Central memory CD8-positive, alpha-beta T cell (primary cell): ENCODE measurements at regions not wholly inside any gene's neighbourhood (a gene's known extent, or its start where the extent isn't known, plus 50 kb on each side); places are given as distances from the start of the nearest gene placed in this dataset.
"Not testable (repeated sequence)": the region's sequence is repeated elsewhere in the genome, so short reads cannot be mapped to it uniquely, and the experiment has no call there.

Source experiments
- ATAC-seq: fragments of 150-1000 bp; cut with Tn5 transposase; replicated peaks from 2 replicates; pipeline ENCODE4 v1.10.0; 2022; ENCODE audit warnings: mild to moderate bottlenecking, moderate FRiP score, moderate number of reproducible peaks; ENCODE audit not compliant: poor library complexity, severe bottlenecking; ENCODE audit errors: extremely low read depth
- DNase-seq, 2 donors: peaks; one replicate each; pipeline ENCODE4 v3.0.0; 2021; ENCODE audit warnings: low spot score in 2 of 2
- H3K27ac Mint-ChIP-seq: one replicate; pipeline ENCODE4 v1.8.0; 2022; ENCODE audit warnings: low read depth, mild to moderate bottlenecking, moderate library complexity, mixed read lengths
- H3K27me3 Mint-ChIP-seq: one replicate; pipeline ENCODE4 v1.8.0; 2022; ENCODE audit warnings: mixed read lengths
- H3K36me3 Mint-ChIP-seq: one replicate; pipeline ENCODE4 v1.8.0; 2022; ENCODE audit warnings: mild to moderate bottlenecking, moderate library complexity, mixed read lengths; ENCODE audit not compliant: insufficient read depth
- H3K4me1 Mint-ChIP-seq: one replicate; pipeline ENCODE4 v1.8.0; 2022; ENCODE audit warnings: mixed read lengths
- H3K4me3 Mint-ChIP-seq: one replicate; pipeline ENCODE4 v1.8.0; 2022; ENCODE audit warnings: mild to moderate bottlenecking, moderate library complexity, mixed read lengths
- H3K9me3 Mint-ChIP-seq: one replicate; pipeline ENCODE4 v1.8.0; 2022; ENCODE audit warnings: mixed read lengths

DNA sequence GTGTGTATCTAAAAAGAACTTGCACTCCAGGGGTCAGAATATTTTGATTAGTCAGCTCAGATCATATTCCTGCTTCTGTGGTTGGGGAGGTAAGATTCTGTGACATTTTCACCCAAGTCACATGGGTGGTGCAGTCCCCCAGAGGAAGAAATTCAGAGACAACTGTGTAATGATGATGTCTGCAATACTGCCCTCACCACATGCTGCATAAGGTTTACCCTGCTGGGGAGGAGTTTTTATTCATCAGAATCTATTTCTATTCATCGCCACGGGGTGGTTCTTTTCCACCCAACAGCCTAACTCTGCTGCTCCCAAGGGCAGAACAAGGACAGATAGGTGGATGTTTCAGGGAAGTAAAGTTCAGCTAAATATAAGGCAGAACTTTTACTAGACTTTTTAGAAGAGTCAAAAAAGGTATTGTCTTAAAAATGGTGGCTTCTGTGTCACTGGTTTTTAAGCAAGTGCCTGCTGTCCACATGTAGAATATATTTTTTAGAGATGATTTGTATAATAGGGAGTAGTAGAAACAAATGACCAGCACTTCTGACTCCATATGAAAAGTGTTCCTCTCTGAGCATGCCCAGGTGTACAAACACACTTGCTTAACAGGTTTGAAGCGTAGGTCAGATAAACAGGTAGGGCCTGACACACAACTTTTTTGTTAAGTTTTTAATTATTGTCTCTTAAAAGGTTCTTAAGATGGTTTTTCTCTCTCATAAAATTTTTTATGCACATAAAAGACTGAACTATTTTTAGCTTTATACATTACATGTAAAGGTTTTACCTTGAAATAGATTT lies 352.7 kb downstream of the LRRC70 start:
- DNase-seq: no peak
- H3K36me3 Mint-ChIP-seq: no peaks in the 10 kb centered on the region
- ATAC-seq: no peak
- no peak overlapping the region for H3K27ac Mint-ChIP-seq
- H3K4me3 Mint-ChIP-seq: no peak overlapping the region
- no peaks in the 10 kb centered on the region for H3K27me3 Mint-ChIP-seq
- H3K4me1 Mint-ChIP-seq: no peaks in the 10 kb centered on the region
- no peaks in the 10 kb centered on the region for H3K9me3 Mint-ChIP-seq

- ATAC-seq (no peak), DNase-seq (no peak)
- H3K36me3 Mint-ChIP-seq: no peaks in the 10 kb centered on the region
- H3K27me3 Mint-ChIP-seq: no peaks in the 10 kb centered on the region
- no peaks in the 10 kb centered on the region for H3K4me1 Mint-ChIP-seq
- H3K27ac Mint-ChIP-seq: no peak overlapping the region
- H3K9me3 Mint-ChIP-seq: peaks cover 4% of the 10 kb centered on the region
- H3K4me3 Mint-ChIP-seq: no peak overlapping the region
Measured at GRCh38 chr5:62922191-62922590, 343.6 kb downstream of the LRRC70 start.

DNA sequence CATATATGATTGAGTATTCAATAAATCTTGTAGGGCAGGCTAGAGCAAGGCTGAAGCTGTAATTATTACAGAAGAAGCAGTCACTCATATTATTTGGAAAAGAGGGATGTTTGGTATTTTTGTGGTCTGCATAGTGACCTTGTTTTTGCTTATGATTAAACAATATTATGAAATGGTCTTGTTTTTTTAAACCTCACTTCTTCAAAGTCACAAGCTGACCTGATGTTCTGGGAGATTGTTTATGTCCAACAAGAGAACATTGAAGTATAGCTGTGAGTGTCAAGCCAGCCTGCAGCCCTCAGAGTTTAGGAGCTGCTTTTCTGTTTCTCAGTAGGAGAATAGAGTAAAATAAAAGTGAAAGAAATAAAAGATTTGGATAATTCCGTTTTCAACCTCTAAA lies 342.2 kb downstream of the LRRC70 start:
- DNase-seq (no peak), ATAC-seq (no peak)
- Mint-ChIP-seq H3K4me1 (no peaks in the 10 kb centered on the region), H3K9me3 (peaks cover 16% of the 10 kb centered on the region), H3K36me3 (no peaks in the 10 kb centered on the region), H3K4me3 (no peak overlapping the region), H3K27me3 (peaks cover 6% of the 10 kb centered on the region), H3K27ac (no peak overlapping the region)

DNA sequence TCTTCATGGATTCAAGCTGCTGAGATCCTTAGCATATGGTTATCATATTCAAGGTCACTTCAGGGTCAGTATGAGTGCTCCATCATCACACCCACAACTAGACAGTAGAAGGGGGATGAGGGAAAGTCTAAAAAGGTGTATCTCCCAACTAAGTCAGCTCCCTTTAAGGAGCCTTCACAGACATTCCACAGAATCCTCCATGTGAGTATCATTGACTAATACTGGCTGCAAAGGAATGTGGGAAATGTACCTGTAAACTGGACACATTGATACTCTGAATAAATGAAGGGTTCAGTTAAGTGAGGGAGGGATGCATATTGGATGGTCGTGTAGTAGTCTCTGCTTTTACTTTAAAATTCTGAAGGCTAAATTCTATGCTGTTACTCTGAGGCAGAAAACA lies 330.7 kb downstream of the LRRC70 start:
- ATAC-seq: no peak
- no peak for DNase-seq
- H3K36me3 Mint-ChIP-seq: no peaks in the 10 kb centered on the region
- H3K27me3 Mint-ChIP-seq: no peaks in the 10 kb centered on the region
- H3K4me1 Mint-ChIP-seq: no peaks in the 10 kb centered on the region
- no peak overlapping the region for H3K27ac Mint-ChIP-seq
- peaks cover 4% of the 10 kb centered on the region for H3K9me3 Mint-ChIP-seq
- no peak overlapping the region for H3K4me3 Mint-ChIP-seq

DNA sequence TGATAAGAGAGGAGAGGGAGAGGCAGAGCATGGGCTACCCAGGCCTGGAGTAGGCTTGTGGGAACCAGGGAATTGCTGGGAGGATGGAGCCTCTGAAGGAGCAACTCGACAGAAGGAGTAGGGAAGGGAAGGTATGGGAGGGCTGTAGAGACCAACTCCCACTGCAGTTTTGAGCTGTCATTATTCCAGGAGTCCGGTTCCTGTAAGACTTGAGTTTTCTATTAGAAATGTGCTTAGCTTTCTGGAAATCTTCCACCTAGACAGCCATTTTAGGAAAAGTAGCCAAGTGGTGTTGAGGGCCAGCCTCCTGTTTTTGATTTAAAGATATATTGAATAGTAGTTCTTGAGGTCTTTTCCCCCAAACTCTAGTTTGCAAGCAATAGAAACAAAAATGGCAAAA lies 323.5 kb downstream of the LRRC70 start:
- no peak for DNase-seq
- Mint-ChIP-seq H3K27ac (no peak overlapping the region), H3K36me3 (no peaks in the 10 kb centered on the region), H3K4me1 (no peaks in the 10 kb centered on the region), H3K4me3 (no peak overlapping the region), H3K9me3 (no peaks in the 10 kb centered on the region), H3K27me3 (no peaks in the 10 kb centered on the region)
- ATAC-seq: no peak

GRCh38 chr5:62900976-62901375 lies 322.4 kb downstream of the LRRC70 start:
- no peak for DNase-seq
- no peaks in the 10 kb centered on the region for H3K4me1 Mint-ChIP-seq
- no peaks in the 10 kb centered on the region for H3K36me3 Mint-ChIP-seq
- no peak for ATAC-seq
- no peak overlapping the region for H3K27ac Mint-ChIP-seq
- no peaks in the 10 kb centered on the region for H3K9me3 Mint-ChIP-seq
- no peaks in the 10 kb centered on the region for H3K27me3 Mint-ChIP-seq
- H3K4me3 Mint-ChIP-seq: no peak overlapping the region

DNA sequence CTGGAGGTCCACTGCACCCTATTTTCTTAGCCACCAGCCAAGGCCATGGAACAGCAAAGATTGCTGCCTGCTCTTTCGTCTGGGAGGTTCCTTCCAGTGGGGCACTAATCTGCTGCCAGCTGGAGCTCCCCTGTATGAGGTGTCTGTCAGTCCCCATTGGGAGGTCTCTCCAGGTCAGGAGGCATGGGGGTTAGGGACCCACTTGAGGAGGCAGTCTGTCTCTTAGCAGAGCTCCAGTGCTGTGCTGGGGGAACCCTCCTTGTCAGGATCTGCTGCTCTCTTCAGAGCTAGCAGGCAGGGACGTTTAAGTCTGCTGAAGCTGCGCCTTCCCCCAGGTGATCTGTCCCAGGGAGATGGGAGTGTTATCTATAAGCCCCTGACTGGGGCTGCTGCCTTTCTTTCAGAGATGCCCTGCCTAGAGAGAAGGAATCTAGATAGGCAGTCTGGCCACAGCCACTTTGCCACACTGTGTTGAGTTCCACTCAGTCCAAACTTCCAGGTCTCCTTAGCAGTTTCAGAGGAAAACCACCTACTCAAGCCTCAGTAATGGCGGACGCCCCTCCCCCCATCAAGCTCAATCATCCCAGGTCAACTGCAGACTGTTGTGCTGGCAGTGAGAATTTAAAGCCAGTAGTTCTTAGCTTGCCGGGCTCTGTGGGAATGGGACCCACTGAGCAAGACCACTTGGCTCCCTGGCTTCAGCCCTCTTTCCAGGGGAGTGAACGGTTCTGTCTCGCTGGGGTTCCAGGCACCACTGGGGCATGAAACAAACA lies 317.7 kb downstream of the LRRC70 start:
- H3K9me3 Mint-ChIP-seq: peaks cover 7% of the 10 kb centered on the region
- no peaks in the 10 kb centered on the region for H3K4me1 Mint-ChIP-seq
- no peak overlapping the region for H3K27ac Mint-ChIP-seq
- no peaks in the 10 kb centered on the region for H3K27me3 Mint-ChIP-seq
- ATAC-seq: no peak
- H3K36me3 Mint-ChIP-seq: no peaks in the 10 kb centered on the region
- H3K4me3 Mint-ChIP-seq: no peak overlapping the region
- DNase-seq: no peak

- H3K27ac Mint-ChIP-seq: no peak overlapping the region
- DNase-seq (no peak), ATAC-seq (no peak)
- no peaks in the 10 kb centered on the region for H3K27me3 Mint-ChIP-seq
- H3K9me3 Mint-ChIP-seq: peaks cover 5% of the 10 kb centered on the region
- H3K36me3 Mint-ChIP-seq: peaks cover 2% of the 10 kb centered on the region
- no peaks in the 10 kb centered on the region for H3K4me1 Mint-ChIP-seq
- H3K4me3 Mint-ChIP-seq: no peak overlapping the region
Measured at GRCh38 chr5:62886603-62887315, 308.1 kb downstream of the LRRC70 start.

GRCh38 chr5:62837330-62837729 lies 258.7 kb downstream of the LRRC70 start:
- DNase-seq, H3K4me1 Mint-ChIP-seq, H3K4me3 Mint-ChIP-seq, ATAC-seq, H3K27me3 Mint-ChIP-seq, H3K27ac Mint-ChIP-seq, H3K36me3 Mint-ChIP-seq: not testable (repeated sequence)
- peaks cover 24% of the 10 kb centered on the region for H3K9me3 Mint-ChIP-seq

DNA sequence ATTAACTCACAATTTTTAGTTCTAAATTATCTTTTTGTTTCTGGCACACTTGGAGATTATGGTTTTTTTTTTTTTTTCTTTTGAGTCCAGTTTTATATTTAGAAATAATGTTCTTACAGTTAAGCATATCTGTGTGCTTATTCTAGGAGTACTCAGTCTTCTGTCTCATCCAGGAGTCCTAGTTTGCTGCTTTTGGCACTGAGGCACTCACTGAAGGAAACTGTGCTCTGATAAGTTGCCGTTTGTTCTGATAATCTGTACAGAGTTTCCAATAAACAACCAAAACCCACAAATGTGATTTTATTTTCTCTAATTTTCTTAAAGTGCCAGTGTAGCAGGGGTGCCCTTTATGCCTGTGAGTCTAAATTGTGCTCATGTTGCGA lies 251.0 kb downstream of the LRRC70 start:
- H3K27ac Mint-ChIP-seq: no peak overlapping the region
- ATAC-seq (no peak), DNase-seq (no peak)
- H3K4me1 Mint-ChIP-seq: no peaks in the 10 kb centered on the region
- no peaks in the 10 kb centered on the region for H3K36me3 Mint-ChIP-seq
- H3K27me3 Mint-ChIP-seq: no peaks in the 10 kb centered on the region
- H3K4me3 Mint-ChIP-seq: no peak overlapping the region
- H3K9me3 Mint-ChIP-seq: peaks cover 6% of the 10 kb centered on the region

DNA sequence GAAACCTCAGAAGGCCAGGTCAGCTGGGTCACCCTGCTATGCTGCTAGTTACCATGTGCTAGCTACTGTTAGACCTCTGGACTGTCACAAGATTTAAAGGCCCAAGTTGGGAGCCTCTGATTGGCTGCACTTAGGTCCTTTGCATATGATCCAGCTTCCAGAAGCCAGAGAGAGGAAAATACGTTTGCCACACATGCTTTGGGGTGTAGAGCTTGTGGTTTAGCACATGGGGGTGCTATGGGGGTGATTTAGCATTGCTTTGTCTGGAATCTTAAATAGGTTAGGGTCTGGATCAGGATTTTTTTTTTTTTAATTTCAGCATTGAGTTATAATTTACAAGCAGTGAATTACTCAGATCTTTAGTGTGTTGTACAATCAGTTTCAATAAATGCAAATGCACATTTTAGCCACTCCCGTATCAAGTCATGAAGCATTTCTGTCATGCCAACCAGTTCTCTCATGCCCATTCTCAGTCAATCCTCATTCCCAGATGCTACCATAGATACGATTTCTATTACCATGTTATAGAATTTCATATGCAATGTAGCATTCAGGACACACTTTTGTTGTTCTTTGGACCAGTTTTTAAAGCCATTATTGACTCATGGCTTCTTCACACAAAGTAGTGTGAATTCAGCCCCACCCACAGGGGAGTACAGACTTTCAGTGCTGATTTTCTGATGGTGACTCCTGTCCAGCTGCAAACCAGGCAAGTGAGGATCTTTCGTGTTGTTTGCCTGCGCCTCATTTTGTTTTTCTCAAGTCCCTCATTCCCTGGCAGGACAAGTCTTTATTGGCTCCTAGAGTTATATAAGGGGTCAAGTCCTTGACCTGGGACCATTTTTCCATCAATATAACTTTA lies 250.4 kb downstream of the LRRC70 start:
- Mint-ChIP-seq H3K36me3 (no peaks in the 10 kb centered on the region), H3K27me3 (no peaks in the 10 kb centered on the region), H3K27ac (no peak overlapping the region), H3K4me3 (no peak overlapping the region), H3K9me3 (peaks cover 6% of the 10 kb centered on the region), H3K4me1 (no peaks in the 10 kb centered on the region)
- ATAC-seq: no peak
- DNase-seq: no peak

DNA sequence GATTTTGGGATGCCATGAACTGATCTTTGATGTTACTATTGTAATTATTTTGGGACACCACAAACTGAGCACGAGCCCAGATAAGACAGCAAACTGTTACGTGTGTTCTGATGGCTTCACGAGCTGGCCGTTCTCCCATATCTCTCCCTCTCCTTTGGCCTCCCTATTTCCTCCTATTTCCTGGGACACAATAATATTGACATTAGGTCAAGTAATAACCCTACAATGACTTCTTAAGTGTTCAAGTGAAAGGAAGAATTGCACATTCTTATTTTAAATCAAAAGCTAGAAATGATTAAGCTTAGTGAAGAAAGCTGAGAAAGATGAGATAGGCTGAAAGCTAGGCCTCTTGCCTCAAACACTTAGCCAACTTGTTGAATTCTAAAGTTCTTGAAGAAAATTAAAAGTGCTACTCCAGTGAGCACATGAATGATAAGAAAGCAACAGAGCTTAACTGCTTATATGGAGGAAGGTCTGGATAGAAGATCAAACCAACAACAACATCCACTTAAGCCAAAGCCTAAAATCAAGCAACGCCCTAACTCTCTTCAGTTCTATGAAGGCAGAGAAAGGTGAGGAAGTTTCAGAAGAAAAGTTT lies 247.1 kb downstream of the LRRC70 start:
- Mint-ChIP-seq H3K4me3 (no peak overlapping the region), H3K4me1 (no peaks in the 10 kb centered on the region), H3K27me3 (no peaks in the 10 kb centered on the region), H3K27ac (no peak overlapping the region), H3K36me3 (no peaks in the 10 kb centered on the region), H3K9me3 (no peaks in the 10 kb centered on the region)
- ATAC-seq (no peak), DNase-seq (no peak)
